ENCODE measurements at regions not wholly inside any gene's neighbourhood (a gene's known extent, or its start where the extent isn't known, plus 50 kb on each side); places are given as distances from the start of the nearest gene placed in this dataset.
"Not testable (repeated sequence)": the region's sequence is repeated elsewhere in the genome, so short reads cannot be mapped to it uniquely, and the experiment has no call there.

DNA sequence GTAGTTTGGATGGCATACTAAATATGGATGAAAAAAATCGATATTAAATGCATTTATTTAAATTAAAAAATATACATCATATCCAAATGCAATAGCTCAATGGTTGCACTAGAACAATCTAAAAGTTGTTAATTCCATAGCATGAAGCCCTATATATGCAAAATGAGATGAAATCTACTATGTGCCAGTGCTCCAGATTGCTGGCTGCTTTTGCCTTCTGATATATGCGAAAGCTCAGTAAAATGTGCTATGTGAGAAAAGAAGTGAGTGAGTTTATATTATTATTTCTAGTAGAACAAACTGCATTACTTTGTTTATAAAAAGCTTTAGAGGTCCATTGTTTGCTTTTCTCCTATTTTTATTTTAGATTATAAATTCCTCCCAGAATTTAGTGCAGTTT, 186.7 kb downstream of the MAT2B start:
- DNase-seq (ENCODE audit: extremely low read depth in 1 of 2, low read depth in 1 of 2): no peak

DNA sequence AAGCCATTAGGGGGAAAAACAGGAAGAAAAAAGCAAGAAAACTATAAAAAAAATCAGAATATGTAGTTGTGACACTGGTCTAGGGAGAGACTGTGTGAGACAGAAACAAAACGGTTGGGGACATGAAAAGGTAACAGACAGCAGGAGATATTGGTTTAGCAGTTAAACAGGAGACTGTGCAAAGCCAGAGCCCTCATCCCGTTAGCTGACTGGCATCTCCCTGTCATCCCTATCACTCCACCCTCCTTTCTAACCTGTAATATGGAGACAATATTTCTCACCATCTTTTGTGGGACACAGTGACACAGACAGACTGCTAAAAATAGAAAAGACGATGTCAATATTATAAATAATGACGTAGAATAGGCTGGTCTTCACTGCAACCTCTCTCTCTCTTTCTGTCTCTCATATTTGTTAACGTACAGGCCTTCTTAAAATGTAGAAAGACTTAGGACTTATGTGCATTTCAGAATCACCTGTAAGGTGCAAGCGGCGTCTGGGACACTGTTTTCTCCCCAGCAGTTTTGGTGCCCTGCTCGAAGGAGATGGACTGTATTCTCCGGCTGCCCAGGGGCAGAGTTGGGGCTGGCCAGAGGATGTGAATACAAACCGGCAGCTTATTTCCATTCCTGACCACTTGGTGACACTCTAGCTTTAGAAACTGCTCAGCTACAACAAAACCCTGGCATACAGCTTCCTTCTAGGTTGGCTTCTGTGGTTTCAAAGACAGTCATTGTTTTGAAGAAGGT, 190.6 kb downstream of the MAT2B start:
- DNase-seq (ENCODE audit: extremely low read depth in 1 of 2, low read depth in 1 of 2): no peak

DNA sequence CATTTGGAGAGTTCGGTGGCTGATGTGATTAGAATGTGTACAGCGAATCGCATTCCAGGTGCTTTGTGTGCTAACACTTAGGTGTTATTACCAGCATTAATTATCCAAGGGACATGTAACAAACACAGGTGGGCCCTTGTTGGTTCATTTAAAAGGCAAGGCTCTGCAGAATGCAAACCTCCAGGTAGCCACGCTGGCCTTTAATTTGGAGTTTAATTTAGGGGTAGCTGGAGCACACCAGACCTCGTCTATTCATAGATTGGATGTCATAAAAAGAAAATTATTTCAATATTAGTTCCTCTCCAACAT, 191.1 kb downstream of the MAT2B start:
- DNase-seq (ENCODE audit: extremely low read depth in 1 of 2, low read depth in 1 of 2): no peak

DNA sequence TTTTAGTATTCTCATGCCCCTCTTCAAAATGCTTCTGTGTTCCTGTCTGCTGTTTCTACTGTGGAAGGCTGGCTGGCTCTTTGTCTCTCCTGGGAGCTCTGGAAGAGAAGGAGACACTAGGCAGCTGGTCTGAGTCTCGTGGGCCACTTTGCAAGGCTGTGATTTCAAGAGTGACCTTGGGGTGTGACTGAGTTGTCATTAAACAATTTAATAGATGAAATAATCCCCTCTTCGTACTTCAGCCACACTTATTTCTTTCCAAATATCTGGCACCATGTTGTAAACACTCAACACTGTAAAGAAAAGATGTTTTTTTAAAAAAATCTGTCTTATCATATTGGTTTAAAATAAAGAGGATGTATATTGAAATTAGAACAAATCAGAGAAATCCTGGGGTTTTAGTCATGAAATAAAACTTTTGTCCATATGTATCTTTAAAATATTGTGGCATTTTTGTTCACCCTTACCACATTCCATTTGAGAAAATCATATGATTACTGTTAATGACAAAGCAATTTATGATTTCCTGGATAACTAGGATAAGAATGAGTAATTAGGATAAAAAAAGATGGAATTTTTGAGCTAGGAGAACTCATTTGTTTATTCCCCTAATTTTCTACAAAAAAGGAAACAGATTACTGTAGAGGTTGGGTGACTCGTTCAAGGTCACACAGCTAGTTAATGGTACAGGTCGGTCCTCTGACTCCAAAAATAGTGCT, 200.8 kb downstream of the MAT2B start:
- DNase-seq (ENCODE audit: extremely low read depth in 1 of 2, low read depth in 1 of 2): no peak

DNA sequence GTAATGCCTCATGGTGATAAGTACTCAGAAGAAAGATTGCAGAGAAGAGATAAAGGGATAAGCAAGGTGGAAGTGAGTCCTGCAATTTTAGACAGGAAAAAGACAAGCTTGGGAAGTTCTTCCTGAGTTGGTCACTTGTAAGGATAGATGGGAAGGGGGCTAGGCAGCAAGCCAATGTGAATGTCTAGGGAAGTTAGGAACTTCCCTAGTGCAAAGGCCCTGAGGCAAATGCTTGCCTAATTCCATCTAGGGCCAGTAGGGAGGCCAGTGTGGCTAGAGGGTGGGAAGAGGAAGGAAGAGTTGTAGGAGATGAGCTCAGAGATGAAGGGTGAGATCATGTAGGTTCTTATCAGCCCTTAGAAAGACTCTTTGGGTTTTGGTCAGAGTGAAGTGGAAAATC, 206.6 kb downstream of the MAT2B start:
- DNase-seq (ENCODE audit: extremely low read depth in 1 of 2, low read depth in 1 of 2): no peak

DNA sequence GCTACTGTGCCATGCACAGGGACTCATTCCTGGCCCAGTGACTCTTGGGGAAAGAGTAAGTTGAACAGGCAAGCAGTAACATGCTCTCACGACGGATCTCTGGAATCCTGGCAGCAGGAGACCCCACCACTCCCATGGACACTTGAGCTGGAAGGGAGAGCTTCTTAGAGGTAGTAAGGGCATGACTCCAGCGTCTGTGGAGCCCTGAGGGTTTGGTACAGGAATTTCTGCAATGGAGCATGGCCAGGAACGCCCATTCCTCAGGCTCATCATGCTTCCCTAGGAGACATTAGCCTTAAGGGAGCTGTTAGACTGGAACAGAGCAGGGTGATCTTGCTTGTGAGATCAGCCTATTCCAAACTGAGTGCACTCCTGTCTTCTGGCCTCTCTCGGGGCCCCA, 212.9 kb downstream of the MAT2B start:
- DNase-seq (ENCODE audit: extremely low read depth in 1 of 2, low read depth in 1 of 2): no peak

DNA sequence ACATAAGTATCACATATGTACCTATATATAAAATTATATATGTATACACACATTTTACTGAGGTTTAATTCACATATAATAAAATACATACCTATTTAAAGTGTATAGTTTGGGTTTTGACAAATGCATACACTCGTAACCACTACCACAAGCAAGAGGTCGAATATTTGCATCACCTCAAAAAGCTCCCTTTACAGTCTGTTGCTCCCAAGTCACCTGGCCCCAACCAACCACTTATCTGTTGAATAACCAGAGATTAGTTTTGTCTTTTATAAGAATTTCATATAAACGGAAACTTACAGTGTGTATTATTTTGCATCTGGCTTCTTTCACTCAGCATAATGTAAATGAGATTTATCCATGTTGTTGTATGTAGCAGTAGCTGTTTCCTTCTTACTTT, 218.9 kb downstream of the MAT2B start:
- DNase-seq (ENCODE audit: extremely low read depth in 1 of 2, low read depth in 1 of 2): no peak

DNA sequence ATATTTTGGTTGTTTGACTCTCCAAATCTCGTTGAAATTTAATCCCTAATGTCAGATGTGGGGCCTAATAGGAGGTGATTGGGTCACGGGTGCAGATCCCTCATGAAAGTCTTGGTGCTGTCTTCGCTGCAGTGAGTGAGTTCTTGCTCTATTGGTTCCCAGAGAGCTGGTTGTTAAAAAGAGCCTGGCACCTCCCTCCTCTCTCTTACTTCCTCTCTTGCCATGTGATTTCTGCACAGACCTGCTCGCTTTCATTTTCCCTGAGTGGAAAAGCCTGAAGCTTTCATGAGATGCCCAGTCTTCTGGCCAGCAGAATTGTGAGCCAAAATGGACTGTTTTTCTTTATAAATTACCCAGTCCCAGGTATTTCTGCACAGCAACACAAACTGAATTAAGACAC, 221.6 kb downstream of the MAT2B start:
- no peak for DNase-seq (ENCODE audit: extremely low read depth in 1 of 2, low read depth in 1 of 2)

DNA sequence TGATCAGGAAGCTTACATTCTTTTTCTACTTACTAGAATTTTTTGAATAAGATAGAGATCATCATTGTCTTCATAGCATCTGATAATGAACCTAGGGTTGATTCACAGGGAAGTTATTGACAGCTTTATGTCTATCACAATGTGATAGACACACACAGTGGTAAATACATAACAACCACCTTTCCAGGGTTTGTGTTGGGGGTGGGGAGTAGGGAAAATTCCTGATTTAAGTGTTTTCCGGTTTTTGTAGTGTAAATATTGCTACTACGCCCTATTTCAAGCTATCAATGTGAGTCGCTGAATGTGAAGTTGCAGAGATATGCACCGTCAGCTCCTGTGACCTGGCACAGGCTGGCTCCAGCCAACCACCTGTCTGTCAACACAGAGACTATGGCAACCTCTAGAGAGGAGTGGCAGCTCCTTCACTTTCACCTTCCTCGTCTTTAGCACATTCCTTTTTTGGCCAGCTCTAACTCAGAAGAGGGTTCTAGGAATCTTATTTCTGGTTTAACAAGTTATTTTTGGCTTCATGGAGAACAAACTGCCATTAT, 224.9 kb downstream of the MAT2B start:
- DNase-seq (ENCODE audit: extremely low read depth in 1 of 2, low read depth in 1 of 2): no peak

DNA sequence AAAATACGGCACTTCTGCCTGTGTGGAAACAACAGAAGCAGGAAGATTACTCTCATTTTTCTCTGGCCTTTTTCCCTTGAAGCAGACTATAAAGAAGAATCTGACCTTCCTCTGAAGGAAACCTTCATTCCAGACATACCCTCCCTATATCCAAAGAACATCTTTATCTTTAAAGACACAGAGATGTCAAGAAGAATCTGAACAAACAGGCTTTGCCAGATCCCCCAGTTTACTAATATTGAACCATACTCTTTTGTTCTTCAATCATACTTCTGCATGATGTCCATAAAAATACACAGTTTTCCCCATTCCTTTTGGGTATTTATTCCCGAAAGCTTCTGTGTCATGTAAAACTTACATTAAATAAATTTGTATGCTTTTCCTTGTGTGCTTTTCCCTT, 225.8 kb downstream of the MAT2B start:
- DNase-seq (ENCODE audit: extremely low read depth in 1 of 2, low read depth in 1 of 2): no peak

DNA sequence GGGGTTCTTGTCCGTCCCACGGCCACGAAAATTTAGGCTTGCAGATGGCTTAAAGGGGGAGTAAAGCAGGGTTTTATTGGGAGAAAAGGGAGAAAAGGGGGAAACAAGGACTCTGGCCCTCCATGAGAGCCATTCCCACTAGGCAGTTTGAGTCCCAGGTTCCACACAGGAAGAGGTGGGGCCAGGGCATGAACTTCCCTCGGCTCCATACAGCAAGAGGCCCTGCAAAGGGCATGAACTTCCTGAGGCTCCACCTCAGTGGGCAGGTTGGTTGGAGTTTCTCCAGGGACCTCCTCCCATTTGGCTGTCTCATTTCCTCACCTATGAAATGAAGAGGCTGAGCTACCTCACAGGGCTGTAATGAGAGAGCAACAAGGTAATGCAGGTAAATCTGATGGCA, 229.7 kb downstream of the MAT2B start:
- no peak for DNase-seq (ENCODE audit: extremely low read depth in 1 of 2, low read depth in 1 of 2)

DNA sequence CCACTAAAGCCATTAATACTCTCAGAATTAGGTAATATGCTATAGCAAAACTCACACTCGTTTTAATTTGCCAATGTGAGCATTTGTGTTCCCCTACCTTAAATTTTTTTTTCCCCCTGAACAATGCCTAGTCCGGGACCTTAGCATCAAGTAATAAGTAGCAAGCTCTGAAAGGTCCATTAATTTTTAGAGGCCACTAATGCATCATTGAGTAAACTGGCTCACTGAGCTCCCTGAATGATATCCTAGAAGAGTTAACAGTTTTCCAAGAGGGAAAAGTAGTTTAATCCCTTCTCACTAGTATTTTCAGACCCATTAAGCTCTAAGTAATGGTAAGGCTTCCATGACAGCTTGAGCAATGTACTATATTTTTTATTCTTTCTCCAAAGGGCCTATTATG, 242.2 kb downstream of the MAT2B start:
- no peak for DNase-seq (ENCODE audit: extremely low read depth in 1 of 2, low read depth in 1 of 2)

DNA sequence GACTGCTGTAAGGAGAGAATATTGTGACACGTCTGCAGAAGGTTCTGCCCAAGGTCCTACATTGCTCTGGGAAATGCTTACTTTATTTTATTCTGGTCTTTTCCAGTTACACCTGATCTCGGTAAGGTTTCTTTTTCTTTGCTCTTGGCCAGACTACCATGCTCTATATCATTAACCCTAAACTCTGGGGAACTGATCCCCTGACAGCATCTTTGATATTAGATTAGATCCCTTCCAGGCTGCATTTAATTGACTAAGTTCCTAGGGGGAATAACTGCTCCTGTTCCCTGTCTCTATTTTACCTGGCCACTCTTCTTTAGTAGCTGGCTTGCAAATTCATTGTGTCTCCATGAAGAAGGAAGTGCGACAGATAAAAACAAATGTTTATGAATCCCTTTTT, 243.5 kb downstream of the MAT2B start:
- DNase-seq (ENCODE audit: extremely low read depth in 1 of 2, low read depth in 1 of 2): no peak

DNA sequence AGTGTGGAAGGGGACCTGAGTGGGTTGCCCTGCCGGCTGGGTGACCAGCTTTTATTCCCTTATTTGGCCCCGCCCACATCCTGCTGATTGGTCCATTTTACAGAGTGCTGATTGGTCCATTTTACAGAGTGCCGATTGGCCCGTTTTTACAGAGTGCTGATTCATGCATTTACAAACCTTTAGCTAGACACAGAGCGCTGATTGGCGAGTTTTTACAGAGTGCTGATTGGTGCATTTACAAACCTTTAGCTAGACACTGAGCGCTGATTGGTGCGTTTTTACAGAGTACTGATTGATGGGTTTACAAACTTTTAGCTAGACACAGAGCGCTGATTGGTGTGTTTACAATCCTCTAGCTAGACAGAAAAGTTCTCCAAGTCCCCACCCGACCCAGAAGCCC, 245.0 kb downstream of the MAT2B start:
- DNase-seq (ENCODE audit: extremely low read depth in 1 of 2, low read depth in 1 of 2): not testable (repeated sequence)

DNA sequence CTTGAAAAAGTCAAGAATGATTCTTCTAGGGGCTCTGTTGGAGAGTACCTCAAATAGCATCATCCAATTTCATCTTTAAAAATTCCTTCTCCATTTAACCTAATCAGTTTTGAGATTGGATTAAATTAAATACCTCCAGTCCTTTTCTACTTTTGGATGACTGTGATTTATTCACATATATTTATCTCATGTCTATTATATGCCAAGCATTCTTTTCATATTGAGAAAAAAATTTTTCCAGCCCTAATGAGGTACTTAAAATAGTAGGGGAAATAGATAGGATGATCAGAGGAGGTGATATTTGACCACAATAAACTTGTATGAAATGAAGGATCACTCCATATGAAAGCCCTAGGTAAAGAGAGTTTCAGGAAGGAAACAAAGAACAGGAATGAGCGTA, 250.1 kb downstream of the MAT2B start:
- DNase-seq (ENCODE audit: extremely low read depth in 1 of 2, low read depth in 1 of 2): no peak

DNA sequence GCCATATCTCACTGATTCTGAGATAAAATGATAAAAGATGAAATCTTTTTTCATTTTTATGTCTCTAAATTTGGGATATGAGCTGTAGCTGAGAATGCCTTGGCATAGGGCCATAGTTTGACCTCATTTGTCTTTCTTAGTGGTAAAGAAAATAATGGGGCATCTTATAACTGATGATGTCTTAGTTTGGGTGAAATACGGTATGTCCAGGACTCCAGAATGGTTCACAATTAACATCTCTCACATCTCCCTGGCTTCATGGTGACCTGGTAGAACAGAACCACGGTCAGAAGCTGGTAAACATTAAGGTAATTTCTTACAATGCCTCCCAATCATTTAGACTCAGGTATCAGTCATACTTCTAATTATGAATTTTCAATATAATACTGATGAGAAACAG, 250.8 kb downstream of the MAT2B start:
- DNase-seq (ENCODE audit: extremely low read depth in 1 of 2, low read depth in 1 of 2): no peak

DNA sequence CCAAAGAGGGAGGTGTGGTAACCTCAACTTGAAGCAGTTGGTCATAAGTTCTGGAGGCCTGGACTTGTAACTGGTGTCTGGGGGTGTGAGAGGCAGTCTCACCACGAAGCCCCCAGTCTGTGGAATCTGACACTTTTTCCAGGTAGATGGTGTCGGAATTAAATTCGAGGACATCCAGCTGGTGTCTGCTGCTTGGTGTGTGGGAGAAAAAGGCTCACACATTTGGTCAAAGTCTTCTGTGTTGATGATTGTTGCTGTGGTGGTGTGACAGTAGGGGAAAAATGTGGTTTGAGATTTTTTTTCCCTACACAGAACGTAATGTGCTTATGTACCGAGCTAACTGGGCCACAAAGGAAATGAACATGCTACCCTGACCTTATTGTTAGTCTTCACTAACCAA, 251.9 kb downstream of the MAT2B start:
- DNase-seq (ENCODE audit: extremely low read depth in 1 of 2, low read depth in 1 of 2): peak in 1 of 2 donors; percentile 0

DNA sequence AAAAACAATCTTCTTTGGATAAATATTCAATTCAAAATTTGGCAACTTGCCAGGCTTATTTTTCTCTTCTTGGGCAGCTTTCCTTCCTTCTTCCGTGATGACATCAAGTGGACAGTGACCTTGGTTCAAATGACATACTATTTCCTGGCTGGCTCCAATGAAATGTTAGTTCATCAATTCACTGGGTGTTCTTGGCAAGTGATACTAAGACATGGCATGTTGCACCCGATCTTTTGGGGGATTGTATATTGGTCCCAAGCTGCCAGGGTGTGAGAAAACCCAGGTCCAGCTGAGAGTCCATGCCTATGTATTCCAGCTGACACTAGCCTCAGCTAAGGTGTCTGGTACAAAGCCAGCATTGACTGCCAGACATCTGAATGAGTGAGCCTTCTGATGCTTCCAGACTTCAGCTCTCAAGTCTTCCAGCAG, 252.9 kb downstream of the MAT2B start:
- DNase-seq (ENCODE audit: extremely low read depth in 1 of 2, low read depth in 1 of 2): no peak

DNA sequence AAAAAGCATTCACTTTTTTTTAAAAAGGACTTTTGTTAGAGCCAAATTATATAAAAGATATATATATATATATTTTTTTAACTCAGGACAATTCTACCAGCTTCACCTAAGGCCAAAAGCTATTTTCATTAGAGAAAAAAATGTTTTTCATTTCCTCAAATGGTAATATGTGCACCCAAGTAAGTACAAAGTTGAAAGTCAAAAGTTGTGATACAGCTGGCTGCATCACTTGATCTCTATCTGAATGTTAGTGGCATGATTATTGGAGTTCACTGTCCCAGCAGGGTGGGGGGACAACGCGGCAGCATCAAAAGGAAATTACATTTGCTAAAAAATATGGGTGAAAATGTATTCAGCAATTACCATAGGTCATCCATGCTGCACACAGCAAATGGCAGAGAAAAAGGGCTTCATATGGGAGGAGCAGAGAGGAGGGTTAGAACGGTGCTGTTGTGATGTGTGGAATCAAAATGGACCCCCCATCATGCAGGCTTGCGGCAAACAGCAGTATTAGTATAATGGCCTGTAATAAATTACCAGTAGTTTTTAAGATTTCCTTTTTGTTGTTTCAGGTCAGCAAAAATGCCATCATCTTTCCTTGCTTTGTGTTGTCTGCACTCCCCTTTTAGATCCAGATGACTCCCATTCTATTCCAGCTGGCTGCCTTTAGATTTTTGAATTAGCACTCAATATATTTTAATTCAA, 253.7 kb downstream of the MAT2B start:
- DNase-seq (ENCODE audit: extremely low read depth in 1 of 2, low read depth in 1 of 2): no peak

DNA sequence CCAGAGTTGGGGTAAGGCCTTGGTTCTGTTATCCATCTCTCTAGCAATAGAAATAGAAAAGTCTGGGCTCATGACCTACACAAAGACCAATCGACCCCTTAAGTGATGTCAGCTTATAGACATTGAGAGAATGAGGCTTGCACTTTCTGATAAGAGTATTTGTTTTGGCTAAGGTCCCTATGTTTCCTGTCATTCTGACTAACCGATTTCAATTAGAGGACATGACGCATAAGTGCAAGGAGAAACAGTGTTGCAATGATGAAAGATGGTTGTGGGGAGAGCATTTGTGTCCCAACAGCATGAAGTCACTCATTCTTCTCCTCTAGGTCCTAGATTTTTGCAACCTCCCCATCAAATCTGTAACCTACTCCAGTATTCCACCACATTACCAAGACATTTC, 255.1 kb downstream of the MAT2B start:
- DNase-seq (ENCODE audit: extremely low read depth in 1 of 2, low read depth in 1 of 2): no peak

DNA sequence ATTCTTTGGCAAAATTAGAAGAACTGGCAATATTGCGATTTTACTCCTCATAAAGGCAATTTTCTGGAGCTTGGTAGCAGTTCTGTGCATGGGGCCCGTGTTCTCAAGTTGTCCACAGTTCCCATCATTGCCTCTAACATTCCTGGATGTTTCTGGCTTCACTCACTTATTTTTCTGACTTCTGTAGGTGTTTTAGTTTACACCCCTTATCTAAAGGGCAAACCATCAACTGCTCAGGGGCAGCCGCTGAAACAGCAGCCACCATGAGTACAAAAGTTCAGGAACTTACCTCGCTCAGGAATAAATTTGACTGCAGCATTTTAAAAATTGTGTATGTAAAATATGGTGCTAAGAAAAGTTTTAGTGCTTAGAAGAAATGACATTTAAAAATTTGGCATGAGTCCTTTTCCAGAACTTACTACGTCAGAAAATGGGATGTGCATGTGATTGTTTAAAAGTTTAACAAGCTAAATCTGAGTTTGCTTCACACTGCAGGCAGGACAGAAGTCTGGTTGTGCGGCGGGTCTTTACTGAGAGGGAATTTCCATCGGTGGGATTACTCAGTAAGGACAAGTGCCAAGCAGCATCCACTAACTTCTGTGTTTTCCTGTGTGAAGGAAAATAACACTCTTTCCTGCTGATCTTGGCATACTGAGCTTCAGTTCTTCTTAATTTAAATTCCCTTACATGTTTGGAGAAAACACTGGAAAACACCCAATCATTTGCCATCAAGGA, 261.7 kb downstream of the MAT2B start:
- DNase-seq (ENCODE audit: extremely low read depth in 1 of 2, low read depth in 1 of 2): no peak
